Panc1 (cell line): ENCODE measurements at regions not wholly inside any gene's neighbourhood (a gene's known extent, or its start where the extent isn't known, plus 50 kb on each side); places are given as distances from the start of the nearest gene placed in this dataset.

ENCODE experiments used
- ATAC-seq: fragments of 200-7000 bp; cut with Tn5 transposase; 2 replicates; pipeline ENCODE4 v1.9.1; 2020; ENCODE audit warnings: mild to moderate bottlenecking, moderate library complexity
- BruUV-seq: library from RNA; stranded (reverse); fragments of 400-500 nt; replicated peaks from 2 replicates; lab custom pipeline; 2021; lab: Mats Ljungman, UMichigan
- CTCF ChIA-PET: fragments of 300-600 bp; sonication (Branson Sonifier 250); formaldehyde crosslinking; loops from one replicate; lab custom pipeline; 2022; ENCODE audit warnings: antibody characterized with exemption; lab: Charles Lee
- POLR2A ChIA-PET: fragments of 300-600 bp; sonication (Branson Sonifier 250); formaldehyde crosslinking; loops from one replicate; lab custom pipeline; 2022; ENCODE audit warnings: antibody characterized with exemption; lab: Charles Lee
- DNase-seq: peaks from one replicate; pipeline ENCODE4 v3.0.0-alpha.2; 2010; ENCODE audit warnings: low read depth, low spot score
- H3K27ac ChIP-seq: 2 replicates; pipeline ENCODE4 v1.5.1; 2011; ENCODE audit warnings: mild to moderate bottlenecking, low read length, inconsistent platforms
- H3K27me3 ChIP-seq: fragments of 200-500 bp; sonication (Bioruptor generic); 2 replicates; pipeline ENCODE4 v1.6.0; 2014; ENCODE audit warnings: low read length, inconsistent platforms; ENCODE audit not compliant: control insufficient read depth, insufficient read depth
- H3K36me3 ChIP-seq: fragments of 200-500 bp; sonication (Bioruptor generic); 2 replicates; pipeline ENCODE4 v1.5.1; 2014; ENCODE audit warnings: inconsistent platforms, mild to moderate bottlenecking, low read length, moderate library complexity; ENCODE audit not compliant: control insufficient read depth, insufficient read depth
- H3K4me1 ChIP-seq: 2 replicates; pipeline ENCODE4 v1.5.1; 2011; ENCODE audit warnings: inconsistent platforms, mild to moderate bottlenecking, low read length, moderate library complexity; ENCODE audit not compliant: control insufficient read depth, insufficient read depth
- H3K4me3 ChIP-seq, 2 experiments: 2 replicates each; pipeline ENCODE4 v1.5.1; 2011 to 2012; ENCODE audit warnings: low read depth in 2 of 2, low read length in 2 of 2, mild to moderate bottlenecking in 2 of 2, inconsistent platforms in 1 of 2, moderate library complexity in 1 of 2
- H3K9me3 ChIP-seq: fragments of 200-500 bp; sonication (Bioruptor generic); 2 replicates; pipeline ENCODE4 v1.5.1; 2014; ENCODE audit warnings: low read depth, mild to moderate bottlenecking, inconsistent platforms, low read length, moderate library complexity; ENCODE audit not compliant: control insufficient read depth, insufficient read depth
- POLR2AphosphoS5 ChIP-seq: IDR thresholded peaks from 2 replicates; pipeline ENCODE4 v1.6.1; 2012; ENCODE audit warnings: mild to moderate bottlenecking, low read depth, low read length, moderate library complexity
- SIN3A ChIP-seq: IDR thresholded peaks from 2 replicates; pipeline ENCODE4 v1.6.1; 2012; ENCODE audit warnings: low read depth, mild to moderate bottlenecking, low read length, moderate library complexity, borderline replicate concordance; ENCODE audit not compliant: insufficient read depth
- TCF7L2 ChIP-seq: IDR thresholded peaks from 2 replicates; pipeline ENCODE4 v1.6.1; 2011; ENCODE audit warnings: mild to moderate bottlenecking, low read depth, low read length, inconsistent platforms
- in situ Hi-C: cut with HindIII; loops from 2 replicates; pipeline ENCODE4 v1.10.0; 2016; ENCODE audit warnings: low sequenced_read_pairs, low pct_unique_long_range_greater_than_20kb
- intact Hi-C: fragments of 100-400 bp; cut with micrococcal nuclease; formaldehyde crosslinking; loops from one replicate; pipeline ENCODE4 v1.10.0; 2022; ENCODE audit not compliant: unreplicated experiment
- TF ChIP-seq, protein P1 (sequence below), 2 experiments: IDR thresholded peaks; 2 replicates each; pipeline ENCODE4 v1.6.1; 2011 to 2012; ENCODE audit warnings: low read depth in 2 of 2, control low read depth in 1 of 2, low read length in 1 of 2, mild to moderate bottlenecking in 1 of 2, moderate library complexity in 1 of 2; ENCODE audit not compliant: insufficient read depth in 1 of 2
- TF ChIP-seq, protein P2 (sequence below): fragments of 450-650 bp; IDR thresholded peaks from 2 replicates; pipeline ENCODE4 v1.5.1; 2017; ENCODE audit warnings: mild to moderate bottlenecking

DNA sequence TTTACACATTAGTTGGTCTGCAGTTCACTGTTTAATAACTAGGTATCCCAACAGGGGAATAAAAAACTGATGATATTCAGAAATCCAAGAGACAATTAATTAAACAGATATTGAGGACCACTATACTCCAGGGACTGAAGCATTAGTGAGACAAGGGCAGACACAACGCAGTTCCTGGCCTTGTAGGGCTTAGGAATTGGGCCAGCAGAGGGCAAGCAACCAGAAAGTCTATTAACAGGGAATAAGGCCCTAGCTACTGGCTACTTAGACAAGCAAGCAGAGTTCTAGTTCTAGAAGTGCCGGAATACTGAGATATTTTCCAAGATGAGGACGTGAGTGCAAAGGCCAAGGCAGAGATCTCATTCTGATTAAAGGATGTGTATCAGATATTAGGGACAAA, 58.6 kb upstream of the ADGRA3 start:
- DNase-seq (no peak), ATAC-seq (no peak)
- H3K36me3 ChIP-seq = no peaks in the 10 kb centered on the region; the same call in 1 of the 2 replicates
- intact Hi-C loops = no loop called here
- CTCF ChIA-PET = no interaction called here
- no peaks in the 10 kb centered on the region for H3K27me3 ChIP-seq
- no peak overlapping the region for H3K27ac ChIP-seq
- H3K4me1 ChIP-seq = no peaks in the 10 kb centered on the region
- no peak overlapping the region for H3K4me3 ChIP-seq
- no TSS peak for BruUV-seq
- in situ Hi-C loops = no loop called here
- TF ChIP-seq, protein P1, sequence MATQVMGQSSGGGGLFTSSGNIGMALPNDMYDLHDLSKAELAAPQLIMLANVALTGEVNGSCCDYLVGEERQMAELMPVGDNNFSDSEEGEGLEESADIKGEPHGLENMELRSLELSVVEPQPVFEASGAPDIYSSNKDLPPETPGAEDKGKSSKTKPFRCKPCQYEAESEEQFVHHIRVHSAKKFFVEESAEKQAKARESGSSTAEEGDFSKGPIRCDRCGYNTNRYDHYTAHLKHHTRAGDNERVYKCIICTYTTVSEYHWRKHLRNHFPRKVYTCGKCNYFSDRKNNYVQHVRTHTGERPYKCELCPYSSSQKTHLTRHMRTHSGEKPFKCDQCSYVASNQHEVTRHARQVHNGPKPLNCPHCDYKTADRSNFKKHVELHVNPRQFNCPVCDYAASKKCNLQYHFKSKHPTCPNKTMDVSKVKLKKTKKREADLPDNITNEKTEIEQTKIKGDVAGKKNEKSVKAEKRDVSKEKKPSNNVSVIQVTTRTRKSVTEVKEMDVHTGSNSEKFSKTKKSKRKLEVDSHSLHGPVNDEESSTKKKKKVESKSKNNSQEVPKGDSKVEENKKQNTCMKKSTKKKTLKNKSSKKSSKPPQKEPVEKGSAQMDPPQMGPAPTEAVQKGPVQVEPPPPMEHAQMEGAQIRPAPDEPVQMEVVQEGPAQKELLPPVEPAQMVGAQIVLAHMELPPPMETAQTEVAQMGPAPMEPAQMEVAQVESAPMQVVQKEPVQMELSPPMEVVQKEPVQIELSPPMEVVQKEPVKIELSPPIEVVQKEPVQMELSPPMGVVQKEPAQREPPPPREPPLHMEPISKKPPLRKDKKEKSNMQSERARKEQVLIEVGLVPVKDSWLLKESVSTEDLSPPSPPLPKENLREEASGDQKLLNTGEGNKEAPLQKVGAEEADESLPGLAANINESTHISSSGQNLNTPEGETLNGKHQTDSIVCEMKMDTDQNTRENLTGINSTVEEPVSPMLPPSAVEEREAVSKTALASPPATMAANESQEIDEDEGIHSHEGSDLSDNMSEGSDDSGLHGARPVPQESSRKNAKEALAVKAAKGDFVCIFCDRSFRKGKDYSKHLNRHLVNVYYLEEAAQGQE (IDR thresholded peaks at IDR 0.05; ENCODE audit: insufficient read depth in 1 of 2, low read depth in 2 of 2, low read length in 1 of 2) = no peak
- no peak for TF ChIP-seq TCF7L2
- TF ChIP-seq, protein P2, sequence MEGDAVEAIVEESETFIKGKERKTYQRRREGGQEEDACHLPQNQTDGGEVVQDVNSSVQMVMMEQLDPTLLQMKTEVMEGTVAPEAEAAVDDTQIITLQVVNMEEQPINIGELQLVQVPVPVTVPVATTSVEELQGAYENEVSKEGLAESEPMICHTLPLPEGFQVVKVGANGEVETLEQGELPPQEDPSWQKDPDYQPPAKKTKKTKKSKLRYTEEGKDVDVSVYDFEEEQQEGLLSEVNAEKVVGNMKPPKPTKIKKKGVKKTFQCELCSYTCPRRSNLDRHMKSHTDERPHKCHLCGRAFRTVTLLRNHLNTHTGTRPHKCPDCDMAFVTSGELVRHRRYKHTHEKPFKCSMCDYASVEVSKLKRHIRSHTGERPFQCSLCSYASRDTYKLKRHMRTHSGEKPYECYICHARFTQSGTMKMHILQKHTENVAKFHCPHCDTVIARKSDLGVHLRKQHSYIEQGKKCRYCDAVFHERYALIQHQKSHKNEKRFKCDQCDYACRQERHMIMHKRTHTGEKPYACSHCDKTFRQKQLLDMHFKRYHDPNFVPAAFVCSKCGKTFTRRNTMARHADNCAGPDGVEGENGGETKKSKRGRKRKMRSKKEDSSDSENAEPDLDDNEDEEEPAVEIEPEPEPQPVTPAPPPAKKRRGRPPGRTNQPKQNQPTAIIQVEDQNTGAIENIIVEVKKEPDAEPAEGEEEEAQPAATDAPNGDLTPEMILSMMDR = no peak
- no peak for TF ChIP-seq POLR2AphosphoS5
- TF ChIP-seq SIN3A = no peak
- POLR2A ChIA-PET = no interaction called here
- no peaks in the 10 kb centered on the region for H3K9me3 ChIP-seq

DNA sequence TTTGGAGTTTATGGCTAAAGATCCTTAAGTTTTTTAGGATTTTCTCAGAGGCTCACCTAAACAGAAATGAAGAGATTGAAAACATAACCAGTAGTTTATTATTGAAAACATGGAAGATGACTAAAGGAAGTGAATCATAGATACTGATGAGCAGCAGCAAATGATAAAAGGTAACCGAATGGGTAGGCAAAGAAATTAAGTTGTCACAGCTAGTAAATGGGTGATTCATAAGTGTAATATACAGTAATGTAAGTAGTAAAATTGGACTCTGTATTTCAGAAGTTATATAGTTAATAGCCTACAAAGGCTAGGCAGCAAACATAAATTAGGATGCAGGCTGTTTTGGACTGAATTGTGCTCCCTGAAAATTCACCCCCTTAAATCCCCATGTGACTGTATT, 59.0 kb upstream of the ADGRA3 start:
- ChIA-PET POLR2A (no interaction called here), CTCF (no interaction called here)
- Histone ChIP-seq H3K9me3 (no peaks in the 10 kb centered on the region), H3K4me3 (no peak overlapping the region), H3K27ac (no peak overlapping the region), H3K36me3 (no peaks in the 10 kb centered on the region; the same call in 1 of the 2 replicates), H3K27me3 (no peaks in the 10 kb centered on the region), H3K4me1 (no peaks in the 10 kb centered on the region)
- in situ Hi-C loops (no loop called here), intact Hi-C loops (no loop called here)
- no peak for DNase-seq
- no peak for TF ChIP-seq POLR2AphosphoS5
- TF ChIP-seq, protein P2 = no peak
- TF ChIP-seq TCF7L2 = no peak
- no peak for TF ChIP-seq SIN3A
- TF ChIP-seq, protein P1 (IDR thresholded peaks at IDR 0.05; ENCODE audit: insufficient read depth in 1 of 2, low read depth in 2 of 2, low read length in 1 of 2) = no peak
- ATAC-seq = no peak
- no TSS peak for BruUV-seq
